Thymus (tissue), 11 donors: ENCODE measurements at regions not wholly inside any gene's neighbourhood (a gene's known extent, or its start where the extent isn't known, plus 50 kb on each side); places are given as distances from the start of the nearest gene placed in this dataset.
"Not testable (repeated sequence)": the region's sequence is repeated elsewhere in the genome, so short reads cannot be mapped to it uniquely, and the experiment has no call there.

ENCODE experiments used
- DNase-seq, 9 donors: peaks; one replicate each; pipeline ENCODE4 v3.0.0-alpha.2; 2013; ENCODE audit warnings: low spot score in 9 of 9, low read depth in 6 of 9, missing footprints in 1 of 9
- H3K27ac ChIP-seq, 2 donors: one replicate each; pipeline ENCODE4 v1.5.1; 2013; ENCODE audit warnings: control low read depth in 1 of 2, low read depth in 1 of 2, low read length in 1 of 2, mild to moderate bottlenecking in 1 of 2, moderate library complexity in 1 of 2
- H3K27me3 ChIP-seq, 2 donors: one replicate each; pipeline ENCODE4 v1.5.1; 2013; ENCODE audit warnings: low read length in 1 of 2; ENCODE audit not compliant: control insufficient read depth in 2 of 2, insufficient read depth in 1 of 2
- H3K36me3 ChIP-seq, 2 donors: one replicate each; pipeline ENCODE4 v1.5.1; 2013; ENCODE audit warnings: low read length in 1 of 2, mild to moderate bottlenecking in 1 of 2, moderate library complexity in 1 of 2; ENCODE audit not compliant: control insufficient read depth in 2 of 2, insufficient read depth in 2 of 2
- H3K4me1 ChIP-seq, 2 donors: one replicate each; pipeline ENCODE4 v1.5.1; 2013; ENCODE audit warnings: low read length in 2 of 2; ENCODE audit not compliant: control insufficient read depth in 2 of 2, insufficient read depth in 2 of 2
- H3K4me3 ChIP-seq, 2 donors: one replicate each; pipeline ENCODE4 v1.5.1; 2013; ENCODE audit warnings: low read length in 2 of 2, control low read depth in 1 of 2, mild to moderate bottlenecking in 1 of 2
- H3K9me3 ChIP-seq, 2 donors: one replicate each; pipeline ENCODE4 v1.5.1; 2013; ENCODE audit warnings: low read length in 1 of 2, mild to moderate bottlenecking in 1 of 2; ENCODE audit not compliant: control insufficient read depth in 2 of 2, insufficient read depth in 1 of 2
- WGBS: extraction: QIAGEN DNeasy Blood & Tissue Kit; methylation state at CpG from one replicate; pipeline ENCODE4 v1.1.7; 2013; 5-methylcytosine and 5-hydroxymethylcytosine counted together
- donor health status: healthy.

DNA sequence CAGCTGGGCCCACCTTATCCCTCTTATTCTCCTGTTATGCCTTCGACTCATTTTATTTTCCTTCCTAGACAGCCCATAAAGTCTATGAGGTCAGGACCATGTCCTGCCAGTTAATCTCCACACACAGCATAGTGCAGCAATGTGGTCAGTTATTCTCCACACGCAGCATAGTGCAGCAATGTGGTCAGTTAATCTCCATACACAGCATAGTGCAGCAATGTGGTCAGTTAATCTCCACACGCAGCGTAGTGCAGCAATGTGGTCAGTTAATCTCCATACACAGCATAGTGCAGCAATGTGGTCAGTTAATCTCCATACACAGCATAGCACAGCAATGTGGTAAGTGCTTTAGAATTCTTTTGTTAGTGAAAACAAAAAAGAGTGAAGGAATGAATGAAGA lies 77.8 kb downstream of the TEX36 start:
- Histone ChIP-seq H3K27me3 (no peaks in the 10 kb centered on the region), H3K4me3 (no peak overlapping the region), H3K4me1 (no peaks in the 10 kb centered on the region), H3K27ac (no peak overlapping the region), H3K36me3 (no peaks in the 10 kb centered on the region), H3K9me3 (no peaks in the 10 kb centered on the region)
- 83% methylated on average over 4 of the region's 4 CpGs for WGBS
- no peak for DNase-seq

DNA sequence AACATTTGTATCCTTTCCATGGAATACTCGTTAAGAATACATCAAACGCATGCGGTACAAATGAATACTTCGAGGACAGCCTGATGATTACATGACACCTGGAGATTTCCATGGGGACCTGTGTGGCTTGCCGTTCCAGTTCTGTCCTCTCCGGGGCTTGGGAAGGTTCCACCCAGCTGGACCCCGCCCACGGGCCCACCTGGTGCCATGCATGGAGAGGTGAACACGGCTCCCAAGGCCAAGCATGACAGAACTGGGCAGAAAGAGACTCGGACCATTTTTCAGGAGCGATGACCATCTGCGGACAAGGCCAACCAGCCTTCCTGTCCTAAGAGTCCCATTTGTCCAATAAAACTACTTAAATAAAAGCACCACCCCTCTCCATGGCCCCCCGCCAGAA lies 80.1 kb downstream of the TEX36 start:
- 90% methylated on average over 13 of the region's 13 CpGs for WGBS
- DNase-seq, result no peak

DNA sequence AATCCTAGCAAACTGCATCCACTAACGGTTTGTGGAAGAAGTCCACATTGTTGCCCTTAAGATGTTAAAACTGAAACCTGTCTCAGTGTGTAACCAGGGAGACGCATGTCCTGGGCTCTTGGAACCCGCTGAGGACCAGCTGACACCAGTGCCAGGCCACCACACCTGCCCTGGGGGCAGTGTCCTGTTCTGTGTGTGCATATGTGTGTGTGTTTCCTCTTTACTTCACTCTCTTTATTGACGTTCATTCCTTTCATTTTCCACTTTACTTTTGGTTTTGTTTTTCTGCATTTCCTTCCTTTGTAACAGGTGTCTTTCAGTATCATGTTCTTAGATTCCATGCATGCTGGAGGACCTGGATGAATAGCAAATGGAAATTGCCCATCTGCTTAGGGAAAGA lies 83.8 kb downstream of the TEX36 start:
- Histone ChIP-seq H3K27me3 (no peaks in the 10 kb centered on the region), H3K27ac (no peak overlapping the region), H3K9me3 (no peaks in the 10 kb centered on the region), H3K36me3 (no peaks in the 10 kb centered on the region), H3K4me3 (no peak overlapping the region), H3K4me1 (no peaks in the 10 kb centered on the region)
- no peak for DNase-seq
- 64% methylated on average over 4 of the region's 4 CpGs for WGBS

More for the DNA sequence above, 80.1 kb downstream of the TEX36 start:
- Histone ChIP-seq H3K4me1 (no peaks in the 10 kb centered on the region), H3K4me3 (no peak overlapping the region), H3K27me3 (no peaks in the 10 kb centered on the region), H3K36me3 (no peaks in the 10 kb centered on the region), H3K9me3 (no peaks in the 10 kb centered on the region), H3K27ac (no peak overlapping the region)

DNA sequence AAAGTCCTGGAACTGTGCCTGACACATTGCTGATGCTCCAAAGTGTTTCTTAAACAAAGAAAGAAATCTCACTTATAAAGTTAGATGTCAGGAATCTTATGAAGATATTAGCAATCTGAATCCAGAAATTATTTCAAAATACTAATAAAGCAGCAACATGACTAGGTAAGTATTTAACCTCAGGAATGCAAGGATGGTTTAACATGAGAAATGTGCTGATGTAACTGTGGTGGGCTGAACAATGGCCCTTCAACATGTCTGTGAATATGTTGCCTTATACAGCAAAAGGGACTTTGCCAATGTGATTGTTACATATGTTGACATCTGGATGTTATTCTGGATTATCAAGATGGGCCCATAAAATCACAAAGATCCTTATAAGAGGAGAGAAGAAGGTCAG lies 87.1 kb downstream of the TEX36 start:
- Histone ChIP-seq H3K9me3 (no peaks in the 10 kb centered on the region), H3K4me3 (no peak overlapping the region), H3K4me1 (no peaks in the 10 kb centered on the region), H3K27me3 (no peaks in the 10 kb centered on the region), H3K27ac (no peak overlapping the region), H3K36me3 (no peaks in the 10 kb centered on the region)
- no peak for DNase-seq

- H3K4me3 ChIP-seq, result no peak overlapping the region
- H3K27ac ChIP-seq, result no peak overlapping the region
- no peaks in the 10 kb centered on the region for H3K27me3 ChIP-seq
- H3K9me3 ChIP-seq, result no peaks in the 10 kb centered on the region
- H3K4me1 ChIP-seq, result no peaks in the 10 kb centered on the region
- no peaks in the 10 kb centered on the region for H3K36me3 ChIP-seq
- no peak for DNase-seq
- 91% methylated on average over 5 of the region's 5 CpGs for WGBS
Measured at GRCh38 chr10:125593644-125594043, 89.3 kb downstream of the TEX36 start.

- no peaks in the 10 kb centered on the region for H3K4me1 ChIP-seq
- DNase-seq, result no peak
- no peaks in the 10 kb centered on the region for H3K36me3 ChIP-seq
- H3K9me3 ChIP-seq, result no peaks in the 10 kb centered on the region
- no peak overlapping the region for H3K4me3 ChIP-seq
- no peak overlapping the region for H3K27ac ChIP-seq
- WGBS, result 95% methylated on average over 2 of the region's 2 CpGs
- H3K27me3 ChIP-seq, result no peaks in the 10 kb centered on the region
Measured at GRCh38 chr10:125592897-125593296, 90.1 kb downstream of the TEX36 start.

DNA sequence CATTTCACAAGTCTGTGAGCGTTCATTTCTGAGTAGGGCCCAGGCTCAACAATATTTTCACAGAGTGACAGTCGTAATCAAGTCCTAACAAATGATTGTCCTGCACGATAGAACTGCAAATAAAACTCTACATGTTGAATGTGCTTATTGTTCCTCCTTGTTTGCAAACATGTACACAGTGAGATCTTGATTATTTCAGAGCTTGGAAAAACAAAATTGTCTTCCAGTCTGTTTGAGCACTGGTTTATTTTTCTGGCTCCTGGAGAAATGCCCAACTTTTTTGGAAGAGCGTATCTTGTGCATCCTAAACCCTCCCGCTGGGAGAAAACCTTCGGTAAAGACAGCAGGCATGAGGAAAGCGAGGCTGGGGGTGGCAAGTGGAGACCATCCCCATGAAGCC lies 91.1 kb downstream of the TEX36 start:
- WGBS, result 90% methylated on average over 7 of the region's 7 CpGs
- H3K27me3 ChIP-seq, result no peaks in the 10 kb centered on the region
- no peak for DNase-seq
- no peak overlapping the region for H3K4me3 ChIP-seq
- H3K4me1 ChIP-seq, result no peaks in the 10 kb centered on the region
- H3K27ac ChIP-seq, result no peak overlapping the region
- H3K36me3 ChIP-seq, result no peaks in the 10 kb centered on the region
- no peaks in the 10 kb centered on the region for H3K9me3 ChIP-seq

DNA sequence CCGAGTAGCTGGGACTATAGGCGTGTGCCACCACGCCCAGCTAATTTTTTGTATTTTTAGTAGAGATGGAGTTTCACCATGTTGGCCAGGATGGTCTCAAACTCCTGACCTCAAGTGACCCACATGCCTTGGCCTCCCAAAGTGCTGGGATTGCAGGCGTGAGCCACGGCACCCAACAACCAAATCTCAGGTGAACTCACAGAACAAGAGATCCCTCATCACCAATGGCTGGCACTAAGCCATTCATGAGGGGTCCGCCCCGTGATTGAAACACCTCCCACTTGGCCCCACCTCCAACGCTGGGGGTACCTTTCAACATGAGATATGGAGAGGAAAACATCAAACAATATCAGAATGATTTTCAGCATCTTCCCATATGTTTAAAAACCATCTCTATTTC lies 94.2 kb downstream of the TEX36 start:
- H3K27me3 ChIP-seq, H3K4me1 ChIP-seq, H3K9me3 ChIP-seq, H3K27ac ChIP-seq, H3K4me3 ChIP-seq, DNase-seq, H3K36me3 ChIP-seq: not testable (repeated sequence)
- WGBS, result 90% methylated on average over 8 of the region's 8 CpGs

DNA sequence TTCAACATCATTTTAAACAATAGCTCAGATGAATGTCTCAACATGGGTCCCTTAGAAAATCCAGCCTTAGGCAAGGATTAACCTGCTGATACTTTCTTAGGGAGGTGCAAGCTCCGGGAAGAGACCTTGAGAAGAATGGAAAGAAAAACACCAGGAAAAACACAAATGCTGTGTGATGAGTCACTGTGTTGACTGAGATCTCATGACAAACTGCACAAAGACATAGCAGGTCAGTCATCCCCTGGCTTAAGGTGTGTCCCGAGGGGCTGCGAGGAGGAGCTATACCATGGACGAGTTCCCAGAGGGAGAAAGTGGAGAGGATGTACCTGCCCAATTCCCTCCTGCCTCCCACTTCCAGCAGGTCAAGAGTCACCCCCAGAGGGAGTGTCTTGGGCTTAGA lies 98.0 kb downstream of the TEX36 start:
- WGBS, result 89% methylated on average over 4 of the region's 4 CpGs
- no peaks in the 10 kb centered on the region for H3K9me3 ChIP-seq
- H3K4me3 ChIP-seq, result no peak overlapping the region
- H3K36me3 ChIP-seq, result no peaks in the 10 kb centered on the region
- no peaks in the 10 kb centered on the region for H3K4me1 ChIP-seq
- H3K27me3 ChIP-seq, result no peaks in the 10 kb centered on the region
- no peak for DNase-seq
- H3K27ac ChIP-seq, result no peak overlapping the region

- no peak for DNase-seq
- Histone ChIP-seq H3K4me1 (no peaks in the 10 kb centered on the region), H3K36me3 (no peaks in the 10 kb centered on the region), H3K27me3 (no peaks in the 10 kb centered on the region), H3K9me3 (no peaks in the 10 kb centered on the region), H3K4me3 (no peak overlapping the region), H3K27ac (no peak overlapping the region)
- WGBS, result 79% methylated on average over 7 of the region's 7 CpGs
Measured at GRCh38 chr10:125578658-125579315, 104.2 kb downstream of the TEX36 start.
